ENCODE measurements at regions not wholly inside any gene's neighbourhood (a gene's known extent, or its start where the extent isn't known, plus 50 kb on each side); places are given as distances from the start of the nearest gene placed in this dataset.

- Histone ChIP-seq H3K4me3 (ENCODE audit: low read depth, low read length, poor library complexity, severe bottlenecking) (no peak overlapping the region), H2AFZ (ENCODE audit: low read length) (no peak overlapping the region), H3K9me2 (ENCODE audit: insufficient read depth, low read length) (no peaks in the 10 kb centered on the region), H3K27ac (ENCODE audit: low read depth, low read length, poor library complexity, severe bottlenecking) (no peak overlapping the region), H4K20me1 (ENCODE audit: insufficient read depth, low read length) (no peaks in the 10 kb centered on the region), H3K4me2 (ENCODE audit: low read length) (no peak overlapping the region), H3K36me3 (ENCODE audit: insufficient read depth, low read length) (no peaks in the 10 kb centered on the region), H3K4me1 (ENCODE audit: insufficient read depth, low read length, poor library complexity, severe bottlenecking) (no peaks in the 10 kb centered on the region), H3K79me2 (ENCODE audit: insufficient read depth, low read depth, low read length) (no peaks in the 10 kb centered on the region), H3K9me3 (ENCODE audit: low read length) (no peaks in the 10 kb centered on the region)
- no peak for DNase-seq (ENCODE audit: low spot score)
- no peak for TF ChIP-seq EZH2phosphoT487 (IDR thresholded peaks at IDR 0.05; ENCODE audit: borderline replicate concordance, low read depth, low read length)
- TF ChIP-seq CTCF (conservative IDR thresholded peaks at IDR 0.05; ENCODE audit: low read length): no peak
- ChIA-PET CTCF (ENCODE audit: unreplicated experiment) (no interaction called here), POLR2A (interaction anchor here (0.5 kb wide), 1 partner anchor 14 kb away, joined by 3 read pairs; no protein-coding TSS in a partner anchor)
- no TSS peak for BruUV-seq (replicated peaks)
- intact Hi-C loops (cut with micrococcal nuclease; ENCODE audit: unreplicated experiment): no loop called here
Measured at GRCh38 chr20:10758446-10758845, 84.6 kb upstream of the JAG1 start.

- H3K9me3 ChIP-seq (ENCODE audit: low read length): no peaks in the 10 kb centered on the region
- H3K27ac ChIP-seq (ENCODE audit: low read depth, low read length, poor library complexity, severe bottlenecking): no peak overlapping the region
- POLR2A ChIA-PET: interaction anchor here (0.7 kb wide), 1 partner anchor 1825 kb away, joined by 6 read pairs; no protein-coding TSS in a partner anchor
- no peak for DNase-seq (ENCODE audit: low spot score)
- no peak overlapping the region for H3K4me2 ChIP-seq (ENCODE audit: low read length)
- intact Hi-C loops (cut with micrococcal nuclease; ENCODE audit: unreplicated experiment): no loop called here
- H4K20me1 ChIP-seq (ENCODE audit: insufficient read depth, low read length): no peaks in the 10 kb centered on the region
- CTCF ChIA-PET (ENCODE audit: unreplicated experiment): no interaction called here
- TF ChIP-seq EZH2phosphoT487 (IDR thresholded peaks at IDR 0.05; ENCODE audit: borderline replicate concordance, low read depth, low read length) (no peak), CTCF (conservative IDR thresholded peaks at IDR 0.05; ENCODE audit: low read length) (no peak)
- no peaks in the 10 kb centered on the region for H3K36me3 ChIP-seq (ENCODE audit: insufficient read depth, low read length)
- BruUV-seq (replicated peaks): no TSS peak
- H3K4me3 ChIP-seq (ENCODE audit: low read depth, low read length, poor library complexity, severe bottlenecking): no peak overlapping the region
- H3K79me2 ChIP-seq (ENCODE audit: insufficient read depth, low read depth, low read length): no peaks in the 10 kb centered on the region
- H3K9me2 ChIP-seq (ENCODE audit: insufficient read depth, low read length): no peaks in the 10 kb centered on the region
- H2AFZ ChIP-seq (ENCODE audit: low read length): no peak overlapping the region
- H3K4me1 ChIP-seq (ENCODE audit: insufficient read depth, low read length, poor library complexity, severe bottlenecking): no peaks in the 10 kb centered on the region
Measured at GRCh38 chr20:10761232-10761631, 87.4 kb upstream of the JAG1 start.

GRCh38 chr20:10761786-10762185 is 88.0 kb upstream of the JAG1 start:
- H3K36me3 ChIP-seq (ENCODE audit: insufficient read depth, low read length): no peaks in the 10 kb centered on the region
- H3K9me3 ChIP-seq (ENCODE audit: low read length): no peaks in the 10 kb centered on the region
- ChIA-PET POLR2A (no interaction called here), CTCF (ENCODE audit: unreplicated experiment) (no interaction called here)
- H3K4me3 ChIP-seq (ENCODE audit: low read depth, low read length, poor library complexity, severe bottlenecking): no peak overlapping the region
- no peak overlapping the region for H3K27ac ChIP-seq (ENCODE audit: low read depth, low read length, poor library complexity, severe bottlenecking)
- H2AFZ ChIP-seq (ENCODE audit: low read length): no peak overlapping the region
- no peak for DNase-seq (ENCODE audit: low spot score)
- intact Hi-C loops (cut with micrococcal nuclease; ENCODE audit: unreplicated experiment): no loop called here
- no TSS peak for BruUV-seq (replicated peaks)
- no peaks in the 10 kb centered on the region for H4K20me1 ChIP-seq (ENCODE audit: insufficient read depth, low read length)
- no peaks in the 10 kb centered on the region for H3K4me1 ChIP-seq (ENCODE audit: insufficient read depth, low read length, poor library complexity, severe bottlenecking)
- no peak overlapping the region for H3K4me2 ChIP-seq (ENCODE audit: low read length)
- no peaks in the 10 kb centered on the region for H3K9me2 ChIP-seq (ENCODE audit: insufficient read depth, low read length)
- H3K79me2 ChIP-seq (ENCODE audit: insufficient read depth, low read depth, low read length): no peaks in the 10 kb centered on the region
- no peak for TF ChIP-seq CTCF (conservative IDR thresholded peaks at IDR 0.05; ENCODE audit: low read length)
- TF ChIP-seq EZH2phosphoT487 (IDR thresholded peaks at IDR 0.05; ENCODE audit: borderline replicate concordance, low read depth, low read length): no peak
